Activated T-cell treated with anti-CD3 and anti-CD28 coated beads for 48 hours (primary cell): ENCODE measurements at regions not wholly inside any gene's neighbourhood (a gene's known extent, or its start where the extent isn't known, plus 50 kb on each side); places are given as distances from the start of the nearest gene placed in this dataset.
"Not testable (repeated sequence)": the region's sequence is repeated elsewhere in the genome, so short reads cannot be mapped to it uniquely, and the experiment has no call there.

Source experiments
- DNase-seq: peaks from one replicate; pipeline ENCODE4 v3.0.0-alpha.2; 2020; ENCODE audit warnings: low read depth

DNA sequence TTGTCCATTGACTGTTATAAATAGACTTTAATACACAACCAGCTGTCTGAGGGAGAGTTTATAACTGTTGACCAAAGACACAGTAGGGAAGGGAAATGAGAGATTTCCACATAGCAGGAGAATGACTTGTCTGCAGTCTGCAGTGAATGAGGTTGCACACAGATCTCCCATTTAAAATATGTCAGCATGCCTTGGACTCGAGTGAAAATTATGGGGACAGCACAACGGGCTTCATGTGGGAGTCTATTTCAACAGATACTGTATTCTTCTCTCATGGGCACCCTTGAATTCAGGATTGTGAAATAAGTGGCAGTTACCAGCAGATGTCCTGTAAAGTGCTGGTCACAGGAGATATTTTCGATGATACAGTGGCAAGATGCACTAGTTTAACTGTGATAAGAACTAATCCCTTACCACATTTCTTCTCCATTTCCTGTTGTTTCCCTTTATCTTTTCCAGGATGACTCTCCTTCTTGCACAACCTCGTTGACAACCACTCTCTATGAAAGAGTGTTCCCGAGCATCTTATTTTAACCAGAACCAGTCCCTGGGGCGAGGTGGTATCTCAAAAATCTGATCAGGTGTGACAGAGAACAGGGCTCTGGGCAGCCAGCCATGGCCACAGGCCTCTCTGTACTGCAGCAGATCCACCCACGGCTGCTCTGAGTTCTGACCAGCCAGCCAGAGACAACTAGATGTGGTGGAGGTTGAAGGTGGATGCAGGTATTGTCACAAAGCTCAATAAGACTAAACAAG is 51.5 kb upstream of the MAP3K1 start:
- DNase-seq = no peak

GRCh38 chr5:56763182-56763581 is 52.2 kb upstream of the MAP3K1 start:
- no peak for DNase-seq

- no peak for DNase-seq
Observed at GRCh38 chr5:56761151-56761885, 54.0 kb upstream of the MAP3K1 start.

- DNase-seq = no peak
Observed at GRCh38 chr5:56760723-56761122, 54.6 kb upstream of the MAP3K1 start.

GRCh38 chr5:56759521-56760216 is 55.7 kb upstream of the MAP3K1 start:
- no peak for DNase-seq

DNA sequence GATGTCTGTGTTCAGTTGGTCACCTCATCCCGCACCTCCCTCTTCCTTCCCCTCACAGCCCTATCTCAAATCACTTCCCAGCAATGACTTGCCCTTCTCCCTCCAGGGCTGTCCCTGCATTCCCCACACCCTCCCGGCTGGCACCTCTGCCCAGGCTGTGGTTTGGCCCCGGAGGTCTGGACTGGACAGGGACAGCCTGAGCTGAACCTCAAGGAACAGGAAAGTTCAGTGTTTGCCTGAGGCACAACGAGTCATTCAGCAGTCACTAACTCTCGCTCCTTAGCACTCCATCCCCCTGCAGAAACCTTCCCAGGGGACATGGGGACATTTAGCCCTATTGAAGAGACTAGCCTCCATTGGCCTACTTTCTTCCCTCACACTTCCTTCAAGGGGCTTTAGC is 58.3 kb upstream of the MAP3K1 start:
- DNase-seq = no peak

DNA sequence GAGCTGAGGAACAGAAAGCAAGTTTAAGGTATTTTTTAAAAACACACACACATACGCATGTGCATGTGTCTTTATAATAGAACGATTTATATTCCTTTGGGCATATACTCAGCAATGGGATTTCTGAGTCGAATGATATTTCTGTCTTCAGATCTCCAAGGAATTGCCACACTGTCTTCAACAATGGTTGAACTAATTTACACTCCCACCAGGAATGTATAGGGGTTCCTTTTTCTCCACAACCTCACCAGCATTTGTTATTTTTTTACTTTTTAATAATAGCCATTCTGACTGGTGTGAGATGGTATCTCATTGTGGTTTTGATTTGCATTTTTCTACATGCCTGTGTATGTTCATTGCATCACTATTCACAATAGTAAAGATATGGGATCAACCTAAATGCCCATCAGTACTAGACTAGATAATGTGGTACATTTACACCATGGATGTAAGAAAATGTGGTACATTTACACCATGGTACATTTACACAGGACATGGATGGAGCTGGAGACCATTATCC is 60.3 kb upstream of the MAP3K1 start:
- no peak for DNase-seq

GRCh38 chr5:56753588-56753987 is 61.8 kb upstream of the MAP3K1 start:
- not testable (repeated sequence) for DNase-seq

DNA sequence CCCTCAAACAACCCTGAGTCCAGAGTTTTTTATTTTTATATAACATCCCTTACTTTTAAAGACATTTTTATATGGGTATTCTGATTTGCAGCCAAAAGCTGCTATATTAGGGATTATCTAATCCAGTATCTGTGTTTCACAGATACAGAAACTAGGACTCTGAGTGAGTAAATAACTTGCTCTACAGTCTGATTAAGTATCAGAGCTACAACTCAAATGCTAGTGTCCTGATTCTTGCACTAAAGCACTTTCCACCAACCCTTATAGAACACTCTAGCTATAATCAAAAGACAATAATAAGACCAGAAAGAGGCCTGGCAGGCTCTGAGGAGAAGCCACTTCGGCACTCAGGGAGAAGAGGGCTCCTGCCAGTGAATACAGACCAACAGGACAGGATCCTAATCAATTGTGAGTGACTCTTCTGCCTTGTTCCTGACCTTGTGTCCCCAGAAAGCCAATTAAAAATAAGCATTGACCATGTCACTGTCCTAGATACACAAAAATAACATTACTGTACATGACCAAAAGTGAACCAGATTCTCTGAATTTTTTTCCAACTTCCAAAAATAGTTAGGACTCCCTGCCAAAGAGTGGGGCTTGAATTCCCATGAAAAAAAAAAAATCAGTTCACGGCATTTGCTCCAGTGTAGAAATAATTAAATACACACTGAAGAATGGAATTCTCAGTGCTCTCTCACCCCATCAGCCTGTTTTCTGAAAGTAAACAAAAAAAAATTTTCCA is 63.6 kb upstream of the MAP3K1 start:
- DNase-seq = no peak

DNA sequence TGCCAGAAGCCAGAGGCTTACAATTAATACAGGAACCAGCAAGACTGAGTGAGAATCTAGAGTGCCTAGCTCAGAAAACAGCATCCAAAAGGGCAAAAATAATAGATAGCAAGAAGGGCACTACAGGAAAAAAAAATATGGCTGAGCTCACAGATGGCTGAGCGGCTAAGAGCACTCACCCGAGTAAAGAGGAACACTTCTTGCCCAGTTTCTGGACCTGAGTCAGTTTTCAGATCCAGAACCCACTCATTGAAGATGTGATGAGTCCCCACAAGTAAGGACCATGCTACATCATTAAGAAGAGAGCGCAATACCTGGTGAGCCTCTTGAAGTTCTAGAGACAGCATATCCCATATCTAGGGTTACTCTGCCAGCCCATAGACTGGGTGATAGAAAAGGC is 65.5 kb upstream of the MAP3K1 start:
- no peak for DNase-seq

DNA sequence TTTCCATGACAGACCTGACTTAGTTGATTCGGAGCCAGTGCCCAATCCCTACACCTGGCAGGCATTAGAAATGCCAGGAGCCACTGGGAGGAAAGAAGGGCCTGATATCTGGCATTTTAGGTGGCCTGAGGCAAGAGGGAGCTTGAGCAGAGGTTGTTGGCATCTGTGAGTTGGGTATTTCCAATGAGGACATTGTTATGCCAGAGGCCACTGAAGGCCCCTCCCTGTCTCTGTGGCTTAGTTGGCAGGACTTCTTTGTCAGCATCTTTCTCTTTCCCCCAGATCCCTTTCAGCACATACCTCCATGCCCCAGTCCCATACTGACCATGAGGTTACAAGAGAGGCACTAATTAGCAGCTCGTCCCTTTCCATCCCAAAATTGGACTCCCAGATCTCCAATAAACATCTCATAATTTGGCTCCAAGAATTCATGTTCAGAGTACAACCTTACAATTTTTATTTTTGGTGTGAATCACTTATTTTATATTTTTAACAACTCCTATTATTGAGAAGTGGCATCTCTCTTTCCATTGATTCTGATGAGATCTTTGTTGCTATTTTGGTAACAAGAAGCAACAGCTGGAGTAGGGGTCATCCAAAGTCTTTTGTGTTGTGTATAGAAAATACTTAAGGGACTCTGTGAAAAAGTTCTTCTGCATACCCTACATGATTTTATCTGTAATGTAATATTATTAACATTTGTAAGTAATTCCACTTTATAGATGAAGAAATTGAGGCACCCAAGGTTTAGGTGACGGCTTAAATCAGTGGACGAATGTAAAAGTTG is 68.6 kb upstream of the MAP3K1 start:
- no peak for DNase-seq

GRCh38 chr5:56745864-56746263 is 69.5 kb upstream of the MAP3K1 start:
- no peak for DNase-seq

DNA sequence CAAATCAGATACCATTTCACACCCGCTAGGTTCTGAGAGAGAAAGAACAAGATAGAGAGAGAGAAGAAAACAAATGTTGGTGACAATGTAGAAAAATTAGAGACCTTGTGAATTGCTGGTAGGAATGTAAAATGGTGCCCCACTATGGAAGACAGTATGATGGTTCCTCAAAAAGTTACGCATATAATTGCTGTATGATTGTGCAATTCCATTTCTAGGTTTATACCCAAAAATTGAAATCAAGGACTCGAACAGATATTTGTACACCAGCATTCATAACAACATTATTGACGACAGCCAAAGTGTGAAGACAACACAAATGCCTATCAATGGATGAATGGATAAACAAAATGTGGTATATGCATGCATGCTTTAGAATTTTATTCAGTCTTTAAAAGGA is 74.5 kb upstream of the MAP3K1 start:
- DNase-seq = no peak

DNA sequence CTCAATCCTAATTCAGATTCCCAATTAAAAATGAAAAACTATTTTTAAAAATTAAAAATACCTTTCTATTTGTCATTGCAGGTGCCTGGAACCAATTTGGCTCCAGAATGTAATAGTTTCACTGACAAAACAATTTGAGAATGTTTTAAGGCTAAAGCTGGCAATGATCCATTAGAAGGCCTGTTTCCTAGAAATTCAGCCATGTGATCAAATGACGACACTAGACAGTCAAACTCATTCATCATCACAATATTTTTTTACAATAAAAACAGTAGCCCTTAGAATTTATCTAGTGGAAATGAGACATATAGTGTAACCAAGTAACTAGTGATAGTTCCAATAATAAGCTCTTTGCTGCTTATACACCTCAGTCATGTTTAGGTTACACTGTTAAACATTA is 75.4 kb upstream of the MAP3K1 start:
- no peak for DNase-seq

GRCh38 chr5:56737951-56738606 is 77.3 kb upstream of the MAP3K1 start:
- DNase-seq = no peak

GRCh38 chr5:56737002-56737621 is 78.2 kb upstream of the MAP3K1 start:
- no peak for DNase-seq

- DNase-seq = no peak
Observed at GRCh38 chr5:56735849-56736641, 79.3 kb upstream of the MAP3K1 start.

- no peak for DNase-seq
Observed at GRCh38 chr5:56734091-56734694, 81.2 kb upstream of the MAP3K1 start.

GRCh38 chr5:56733580-56733979 is 81.8 kb upstream of the MAP3K1 start:
- DNase-seq = no peak
